HEK293 (cell line): ENCODE measurements at regions not wholly inside any gene's neighbourhood (a gene's known extent, or its start where the extent isn't known, plus 50 kb on each side); places are given as distances from the start of the nearest gene placed in this dataset.

ENCODE experiments used
- CTCF ChIA-PET: fragments of 350-600 bp; formaldehyde crosslinking; extraction: SDS; loops from one replicate; lab custom pipeline; 2021; ENCODE audit warnings: antibody characterized with exemption; lab: Yijun Ruan, JAX
- POLR2A ChIA-PET: fragments of 300-600 bp; formaldehyde crosslinking; extraction: SDS; loops from one replicate; lab custom pipeline; 2020; ENCODE audit warnings: antibody characterized with exemption, inconsistent platforms; lab: Yijun Ruan, JAX
- H3K27ac ChIP-seq: fragments of 200-500 bp; sonication (Bioruptor generic); 2 replicates; pipeline ENCODE4 v1.5.1; 2014; ENCODE audit warnings: low read depth, low read length, control low read depth, inconsistent platforms; ENCODE audit errors: extremely low read depth
- H3K36me3 ChIP-seq, 2 experiments: fragments of 200-500 bp in 1 of 2; sonication (Bioruptor generic) in 1 of 2; 1 replicate in 1 of 2; 2 replicates in 1 of 2; pipeline ENCODE4 v1.5.1; 2014 to 2017; ENCODE audit warnings: inconsistent platforms in 2 of 2, low read length in 2 of 2; ENCODE audit not compliant: control insufficient read depth in 2 of 2, insufficient read depth in 1 of 2
- H3K4me1 ChIP-seq: fragments of 200-500 bp; sonication (Bioruptor generic); 2 replicates; pipeline ENCODE4 v1.5.1; 2014; ENCODE audit warnings: mild to moderate bottlenecking, low read length, inconsistent platforms; ENCODE audit not compliant: control insufficient read depth, insufficient read depth
- H3K4me3 ChIP-seq: 2 replicates; pipeline ENCODE4 v1.5.1; 2011; ENCODE audit warnings: low read depth, mild to moderate bottlenecking, control low read depth, low read length, moderate library complexity
- H3K9me3 ChIP-seq: fragments of 200-500 bp; sonication (Bioruptor generic); 2 replicates; pipeline ENCODE4 v1.5.1; 2014; ENCODE audit warnings: low read depth, low read length, inconsistent platforms; ENCODE audit not compliant: control insufficient read depth, insufficient read depth
- BCL11A ChIP-seq: fragments of 450-650 bp; formaldehyde crosslinking; IDR thresholded peaks from 2 replicates; pipeline ENCODE4 v1.5.1; 2016; ENCODE audit warnings: low read depth, missing biosample characterization, missing genetic modification characterization
- ZBTB20 ChIP-seq: fragments of 450-650 bp; formaldehyde crosslinking; IDR thresholded peaks from 2 replicates; pipeline ENCODE4 v1.5.1; 2016; ENCODE audit warnings: missing biosample characterization, missing genetic modification characterization
- ZNF239 ChIP-seq: fragments of 450-650 bp; formaldehyde crosslinking; IDR thresholded peaks from 2 replicates; pipeline ENCODE4 v1.5.1; 2016; ENCODE audit warnings: missing biosample characterization, missing genetic modification characterization
- ZNF292 ChIP-seq: fragments of 450-650 bp; formaldehyde crosslinking; IDR thresholded peaks from 2 replicates; pipeline ENCODE4 v1.5.1; 2016; ENCODE audit warnings: low read depth, missing biosample characterization, missing genetic modification characterization, borderline replicate concordance
- ZNF600 ChIP-seq: fragments of 450-650 bp; formaldehyde crosslinking; IDR thresholded peaks from 2 replicates; pipeline ENCODE4 v1.5.1; 2016; ENCODE audit warnings: missing biosample characterization, missing genetic modification characterization
- ZNF610 ChIP-seq: fragments of 450-650 bp; formaldehyde crosslinking; IDR thresholded peaks from 2 replicates; pipeline ENCODE4 v1.5.1; 2016; ENCODE audit warnings: missing biosample characterization, missing genetic modification characterization, borderline replicate concordance
- ZNF670 ChIP-seq: fragments of 450-650 bp; formaldehyde crosslinking; IDR thresholded peaks from 2 replicates; pipeline ENCODE4 v1.5.1; 2016; ENCODE audit warnings: missing biosample characterization, missing genetic modification characterization, low read depth
- ZNF701 ChIP-seq: fragments of 450-650 bp; formaldehyde crosslinking; IDR thresholded peaks from 2 replicates; pipeline ENCODE4 v1.5.1; 2016; ENCODE audit warnings: missing biosample characterization, missing genetic modification characterization
- ZSCAN30 ChIP-seq: fragments of 450-650 bp; IDR thresholded peaks from 2 replicates; pipeline ENCODE4 v1.5.1; 2018; ENCODE audit warnings: missing biosample characterization, mild to moderate bottlenecking, missing genetic modification characterization, moderate library complexity
- TF ChIP-seq, protein P1 (sequence below): fragments of 450-650 bp; formaldehyde crosslinking; IDR thresholded peaks from 2 replicates; pipeline ENCODE4 v1.5.1; 2016; ENCODE audit warnings: missing biosample characterization, missing genetic modification characterization, borderline replicate concordance
- TF ChIP-seq, protein P2 (sequence below): fragments of 450-650 bp; formaldehyde crosslinking; IDR thresholded peaks from 2 replicates; pipeline ENCODE4 v1.5.1; 2016; ENCODE audit warnings: missing biosample characterization, missing genetic modification characterization
- TF ChIP-seq, protein P3 (sequence below): fragments of 450-650 bp; formaldehyde crosslinking; IDR thresholded peaks from 2 replicates; pipeline ENCODE4 v1.5.1; 2016; ENCODE audit warnings: missing biosample characterization, missing genetic modification characterization, borderline replicate concordance
- TF ChIP-seq, protein P4 (sequence below): fragments of 450-650 bp; formaldehyde crosslinking; IDR thresholded peaks from 2 replicates; pipeline ENCODE4 v1.5.1; 2016; ENCODE audit warnings: missing biosample characterization, missing genetic modification characterization

- POLR2A ChIA-PET: no interaction called here
- TF ChIP-seq, protein P1, sequence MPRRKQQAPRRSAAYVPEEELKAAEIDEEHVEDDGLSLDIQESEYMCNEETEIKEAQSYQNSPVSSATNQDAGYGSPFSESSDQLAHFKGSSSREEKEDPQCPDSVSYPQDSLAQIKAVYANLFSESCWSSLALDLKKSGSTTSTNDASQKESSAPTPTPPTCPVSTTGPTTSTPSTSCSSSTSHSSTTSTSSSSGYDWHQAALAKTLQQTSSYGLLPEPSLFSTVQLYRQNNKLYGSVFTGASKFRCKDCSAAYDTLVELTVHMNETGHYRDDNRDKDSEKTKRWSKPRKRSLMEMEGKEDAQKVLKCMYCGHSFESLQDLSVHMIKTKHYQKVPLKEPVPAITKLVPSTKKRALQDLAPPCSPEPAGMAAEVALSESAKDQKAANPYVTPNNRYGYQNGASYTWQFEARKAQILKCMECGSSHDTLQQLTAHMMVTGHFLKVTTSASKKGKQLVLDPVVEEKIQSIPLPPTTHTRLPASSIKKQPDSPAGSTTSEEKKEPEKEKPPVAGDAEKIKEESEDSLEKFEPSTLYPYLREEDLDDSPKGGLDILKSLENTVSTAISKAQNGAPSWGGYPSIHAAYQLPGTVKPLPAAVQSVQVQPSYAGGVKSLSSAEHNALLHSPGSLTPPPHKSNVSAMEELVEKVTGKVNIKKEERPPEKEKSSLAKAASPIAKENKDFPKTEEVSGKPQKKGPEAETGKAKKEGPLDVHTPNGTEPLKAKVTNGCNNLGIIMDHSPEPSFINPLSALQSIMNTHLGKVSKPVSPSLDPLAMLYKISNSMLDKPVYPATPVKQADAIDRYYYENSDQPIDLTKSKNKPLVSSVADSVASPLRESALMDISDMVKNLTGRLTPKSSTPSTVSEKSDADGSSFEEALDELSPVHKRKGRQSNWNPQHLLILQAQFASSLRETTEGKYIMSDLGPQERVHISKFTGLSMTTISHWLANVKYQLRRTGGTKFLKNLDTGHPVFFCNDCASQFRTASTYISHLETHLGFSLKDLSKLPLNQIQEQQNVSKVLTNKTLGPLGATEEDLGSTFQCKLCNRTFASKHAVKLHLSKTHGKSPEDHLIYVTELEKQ (tag by site-specific recombination): no peak
- TF ChIP-seq BCL11A (tag by site-specific recombination) (no peak), ZNF239 (tag by site-specific recombination) (no peak)
- TF ChIP-seq, protein P2, sequence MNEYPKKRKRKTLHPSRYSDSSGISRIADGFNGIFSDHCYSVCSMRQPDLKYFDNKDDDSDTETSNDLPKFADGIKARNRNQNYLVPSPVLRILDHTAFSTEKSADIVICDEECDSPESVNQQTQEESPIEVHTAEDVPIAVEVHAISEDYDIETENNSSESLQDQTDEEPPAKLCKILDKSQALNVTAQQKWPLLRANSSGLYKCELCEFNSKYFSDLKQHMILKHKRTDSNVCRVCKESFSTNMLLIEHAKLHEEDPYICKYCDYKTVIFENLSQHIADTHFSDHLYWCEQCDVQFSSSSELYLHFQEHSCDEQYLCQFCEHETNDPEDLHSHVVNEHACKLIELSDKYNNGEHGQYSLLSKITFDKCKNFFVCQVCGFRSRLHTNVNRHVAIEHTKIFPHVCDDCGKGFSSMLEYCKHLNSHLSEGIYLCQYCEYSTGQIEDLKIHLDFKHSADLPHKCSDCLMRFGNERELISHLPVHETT (tag by site-specific recombination): no peak
- TF ChIP-seq, protein P3, sequence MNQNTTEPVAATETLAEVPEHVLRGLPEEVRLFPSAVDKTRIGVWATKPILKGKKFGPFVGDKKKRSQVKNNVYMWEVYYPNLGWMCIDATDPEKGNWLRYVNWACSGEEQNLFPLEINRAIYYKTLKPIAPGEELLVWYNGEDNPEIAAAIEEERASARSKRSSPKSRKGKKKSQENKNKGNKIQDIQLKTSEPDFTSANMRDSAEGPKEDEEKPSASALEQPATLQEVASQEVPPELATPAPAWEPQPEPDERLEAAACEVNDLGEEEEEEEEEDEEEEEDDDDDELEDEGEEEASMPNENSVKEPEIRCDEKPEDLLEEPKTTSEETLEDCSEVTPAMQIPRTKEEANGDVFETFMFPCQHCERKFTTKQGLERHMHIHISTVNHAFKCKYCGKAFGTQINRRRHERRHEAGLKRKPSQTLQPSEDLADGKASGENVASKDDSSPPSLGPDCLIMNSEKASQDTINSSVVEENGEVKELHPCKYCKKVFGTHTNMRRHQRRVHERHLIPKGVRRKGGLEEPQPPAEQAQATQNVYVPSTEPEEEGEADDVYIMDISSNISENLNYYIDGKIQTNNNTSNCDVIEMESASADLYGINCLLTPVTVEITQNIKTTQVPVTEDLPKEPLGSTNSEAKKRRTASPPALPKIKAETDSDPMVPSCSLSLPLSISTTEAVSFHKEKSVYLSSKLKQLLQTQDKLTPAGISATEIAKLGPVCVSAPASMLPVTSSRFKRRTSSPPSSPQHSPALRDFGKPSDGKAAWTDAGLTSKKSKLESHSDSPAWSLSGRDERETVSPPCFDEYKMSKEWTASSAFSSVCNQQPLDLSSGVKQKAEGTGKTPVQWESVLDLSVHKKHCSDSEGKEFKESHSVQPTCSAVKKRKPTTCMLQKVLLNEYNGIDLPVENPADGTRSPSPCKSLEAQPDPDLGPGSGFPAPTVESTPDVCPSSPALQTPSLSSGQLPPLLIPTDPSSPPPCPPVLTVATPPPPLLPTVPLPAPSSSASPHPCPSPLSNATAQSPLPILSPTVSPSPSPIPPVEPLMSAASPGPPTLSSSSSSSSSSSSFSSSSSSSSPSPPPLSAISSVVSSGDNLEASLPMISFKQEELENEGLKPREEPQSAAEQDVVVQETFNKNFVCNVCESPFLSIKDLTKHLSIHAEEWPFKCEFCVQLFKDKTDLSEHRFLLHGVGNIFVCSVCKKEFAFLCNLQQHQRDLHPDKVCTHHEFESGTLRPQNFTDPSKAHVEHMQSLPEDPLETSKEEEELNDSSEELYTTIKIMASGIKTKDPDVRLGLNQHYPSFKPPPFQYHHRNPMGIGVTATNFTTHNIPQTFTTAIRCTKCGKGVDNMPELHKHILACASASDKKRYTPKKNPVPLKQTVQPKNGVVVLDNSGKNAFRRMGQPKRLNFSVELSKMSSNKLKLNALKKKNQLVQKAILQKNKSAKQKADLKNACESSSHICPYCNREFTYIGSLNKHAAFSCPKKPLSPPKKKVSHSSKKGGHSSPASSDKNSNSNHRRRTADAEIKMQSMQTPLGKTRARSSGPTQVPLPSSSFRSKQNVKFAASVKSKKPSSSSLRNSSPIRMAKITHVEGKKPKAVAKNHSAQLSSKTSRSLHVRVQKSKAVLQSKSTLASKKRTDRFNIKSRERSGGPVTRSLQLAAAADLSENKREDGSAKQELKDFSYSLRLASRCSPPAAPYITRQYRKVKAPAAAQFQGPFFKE: no peak
- H3K4me3 ChIP-seq: no peak overlapping the region
- no peaks in the 10 kb centered on the region for H3K9me3 ChIP-seq
- CTCF ChIA-PET: no interaction called here
- H3K36me3 ChIP-seq: no peaks in the 10 kb centered on the region
- no peak overlapping the region for H3K27ac ChIP-seq
- H3K4me1 ChIP-seq: no peaks in the 10 kb centered on the region
Observed at GRCh38 chr1:72649991-72650390, 367.7 kb upstream of the NEGR1 start.

- POLR2A ChIA-PET: no interaction called here
- no peak overlapping the region for H3K4me3 ChIP-seq
- no peaks in the 10 kb centered on the region for H3K4me1 ChIP-seq
- no peaks in the 10 kb centered on the region for H3K9me3 ChIP-seq
- no peak overlapping the region for H3K27ac ChIP-seq
- TF ChIP-seq ZNF600 (tag by site-specific recombination): no peak
- TF ChIP-seq ZNF701: no peak
- no peak for TF ChIP-seq ZNF670 (tag by site-specific recombination)
- TF ChIP-seq, protein P4, sequence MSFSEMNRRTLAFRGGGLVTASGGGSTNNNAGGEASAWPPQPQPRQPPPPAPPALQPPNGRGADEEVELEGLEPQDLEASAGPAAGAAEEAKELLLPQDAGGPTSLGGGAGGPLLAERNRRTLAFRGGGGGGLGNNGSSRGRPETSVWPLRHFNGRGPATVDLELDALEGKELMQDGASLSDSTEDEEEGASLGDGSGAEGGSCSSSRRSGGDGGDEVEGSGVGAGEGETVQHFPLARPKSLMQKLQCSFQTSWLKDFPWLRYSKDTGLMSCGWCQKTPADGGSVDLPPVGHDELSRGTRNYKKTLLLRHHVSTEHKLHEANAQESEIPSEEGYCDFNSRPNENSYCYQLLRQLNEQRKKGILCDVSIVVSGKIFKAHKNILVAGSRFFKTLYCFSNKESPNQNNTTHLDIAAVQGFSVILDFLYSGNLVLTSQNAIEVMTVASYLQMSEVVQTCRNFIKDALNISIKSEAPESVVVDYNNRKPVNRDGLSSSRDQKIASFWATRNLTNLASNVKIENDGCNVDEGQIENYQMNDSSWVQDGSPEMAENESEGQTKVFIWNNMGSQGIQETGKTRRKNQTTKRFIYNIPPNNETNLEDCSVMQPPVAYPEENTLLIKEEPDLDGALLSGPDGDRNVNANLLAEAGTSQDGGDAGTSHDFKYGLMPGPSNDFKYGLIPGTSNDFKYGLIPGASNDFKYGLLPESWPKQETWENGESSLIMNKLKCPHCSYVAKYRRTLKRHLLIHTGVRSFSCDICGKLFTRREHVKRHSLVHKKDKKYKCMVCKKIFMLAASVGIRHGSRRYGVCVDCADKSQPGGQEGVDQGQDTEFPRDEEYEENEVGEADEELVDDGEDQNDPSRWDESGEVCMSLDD (tag by site-specific recombination): no peak
- TF ChIP-seq ZSCAN30: no peak
- no peak for TF ChIP-seq ZBTB20
- TF ChIP-seq ZNF610 (tag by site-specific recombination): no peak
- TF ChIP-seq ZNF292 (tag by site-specific recombination): no peak
- TF ChIP-seq, all 188 proteins: peak for 0
- CTCF ChIA-PET: no interaction called here
- no peaks in the 10 kb centered on the region for H3K36me3 ChIP-seq
Observed at GRCh38 chr1:72649211-72649888, 367.0 kb upstream of the NEGR1 start.
